CD14-positive monocyte (primary cell): ENCODE measurements at regions not wholly inside any gene's neighbourhood (a gene's known extent, or its start where the extent isn't known, plus 50 kb on each side); places are given as distances from the start of the nearest gene placed in this dataset.
"Not testable (repeated sequence)": the region's sequence is repeated elsewhere in the genome, so short reads cannot be mapped to it uniquely, and the experiment has no call there.

Source experiments
- DNase-seq, 3 donors: peaks; one replicate each; pipeline ENCODE4 v3.0.0-alpha.2; 2011 to 2022
- H2AFZ ChIP-seq: 2 replicates; pipeline ENCODE4 v1.6.0; 2012; ENCODE audit warnings: mild to moderate bottlenecking, low read depth, low read length, inconsistent platforms; ENCODE audit not compliant: insufficient read depth, poor library complexity, severe bottlenecking
- H3K27ac ChIP-seq, 2 donors: 1 replicate in 1 of 2; 2 replicates in 1 of 2; pipeline ENCODE4 v1.5.1; 2012 to 2013; ENCODE audit warnings: low read length in 2 of 2, control low read depth in 1 of 2, inconsistent platforms in 1 of 2, low read depth in 1 of 2, mild to moderate bottlenecking in 1 of 2
- H3K27me3 ChIP-seq, 2 donors: one replicate each; pipeline versions ENCODE4 v1.6.0 to v1.6.1; 2011 to 2013; ENCODE audit warnings: low read length in 2 of 2; ENCODE audit not compliant: control insufficient read depth in 2 of 2, insufficient read depth in 2 of 2
- H3K36me3 ChIP-seq, 2 donors: replicated peaks in 1 of 2; 1 replicate in 1 of 2; 2 replicates in 1 of 2; pipeline versions ENCODE4 v1.5.1 to v1.6.1; 2012 to 2013; ENCODE audit warnings: low read length in 2 of 2, control low read depth in 1 of 2, inconsistent platforms in 1 of 2, mild to moderate bottlenecking in 1 of 2; ENCODE audit not compliant: insufficient read depth in 2 of 2, control insufficient read depth in 1 of 2
- H3K4me1 ChIP-seq, 2 donors: 1 replicate in 1 of 2; 2 replicates in 1 of 2; pipeline versions ENCODE4 v1.5.1 to v1.6.1; 2012 to 2013; ENCODE audit warnings: low read length in 2 of 2, control low read depth in 1 of 2, inconsistent platforms in 1 of 2, mild to moderate bottlenecking in 1 of 2, moderate library complexity in 1 of 2; ENCODE audit not compliant: insufficient read depth in 2 of 2, control insufficient read depth in 1 of 2
- H3K4me2 ChIP-seq: replicated peaks from 2 replicates; pipeline ENCODE3; 2012; ENCODE audit warnings: low read length, moderate library complexity, mild to moderate bottlenecking; ENCODE audit not compliant: poor library complexity, severe bottlenecking; ENCODE audit errors: extremely low read depth
- H3K4me3 ChIP-seq, 3 experiments: fragments of 200-600 bp in 1 of 3; sonication (generic) in 1 of 3; replicated peaks in 1 of 3; 1 replicate in 2 of 3; 2 replicates in 1 of 3; pipeline ENCODE4 v1.5.1; 2011 to 2013; ENCODE audit warnings: low read length in 3 of 3, mild to moderate bottlenecking in 3 of 3, control low read depth in 2 of 3, low read depth in 2 of 3, inconsistent platforms in 1 of 3, moderate library complexity in 1 of 3
- H3K79me2 ChIP-seq: 2 replicates; pipeline ENCODE4 v1.6.0; 2012; ENCODE audit warnings: mild to moderate bottlenecking, control low read depth, inconsistent platforms, low read length, moderate library complexity; ENCODE audit not compliant: insufficient read depth
- H3K9ac ChIP-seq: 2 replicates; pipeline ENCODE4 v1.6.0; 2017; ENCODE audit warnings: low read length, mild to moderate bottlenecking; ENCODE audit not compliant: insufficient read depth, poor library complexity, severe bottlenecking
- H3K9me3 ChIP-seq, 2 donors: replicated peaks in 1 of 2; 1 replicate in 1 of 2; 2 replicates in 1 of 2; pipeline versions ENCODE4 v1.5.1 to v1.6.1; 2012 to 2013; ENCODE audit warnings: low read length in 2 of 2, control low read depth in 1 of 2; ENCODE audit not compliant: control insufficient read depth in 1 of 2, insufficient read depth in 1 of 2
- H4K20me1 ChIP-seq: 2 replicates; pipeline ENCODE4 v1.6.0; 2012; ENCODE audit warnings: mild to moderate bottlenecking, low read length, control low read depth, moderate library complexity; ENCODE audit not compliant: insufficient read depth
- H3K27ac Mint-ChIP-seq, 7 donors: one replicate each; pipeline ENCODE4 v1.8.0; 2020; ENCODE audit warnings: mild to moderate bottlenecking in 7 of 7, mixed read lengths in 7 of 7, moderate library complexity in 6 of 7, inconsistent platforms in 2 of 7
- H3K27me3 Mint-ChIP-seq, 3 donors: one replicate each; pipeline ENCODE4 v1.8.0; 2021 to 2022; ENCODE audit warnings: low read depth in 3 of 3, mild to moderate bottlenecking in 3 of 3, mixed read lengths in 3 of 3, moderate library complexity in 3 of 3, inconsistent platforms in 1 of 3
- H3K36me3 Mint-ChIP-seq, 2 donors: one replicate each; pipeline ENCODE4 v1.8.0; 2020; ENCODE audit warnings: mixed read lengths in 2 of 2, inconsistent platforms in 1 of 2, mild to moderate bottlenecking in 1 of 2
- H3K4me1 Mint-ChIP-seq: one replicate; pipeline ENCODE4 v1.8.0; 2020; ENCODE audit warnings: mild to moderate bottlenecking, mixed read lengths
- H3K4me3 Mint-ChIP-seq, 2 donors: one replicate each; pipeline ENCODE4 v1.8.0; 2020; ENCODE audit warnings: mild to moderate bottlenecking in 2 of 2, mixed read lengths in 2 of 2, moderate library complexity in 1 of 2
- H3K9me3 Mint-ChIP-seq, 7 donors: one replicate each; pipeline ENCODE4 v1.8.0; 2020 to 2022; ENCODE audit warnings: mixed read lengths in 7 of 7, mild to moderate bottlenecking in 6 of 7, moderate library complexity in 6 of 7, inconsistent platforms in 2 of 7
- WGBS: methylation state at CpG from one replicate; pipeline ENCODE4 v1.1.5; 2013; ENCODE audit warnings: missing lambda C conversion rate; ENCODE audit not compliant: insufficient coverage; 5-methylcytosine and 5-hydroxymethylcytosine counted together
- intact Hi-C, 2 donors: fragments of 100-400 bp; cut with micrococcal nuclease; formaldehyde crosslinking; loops; one replicate each; pipeline versions ENCODE4 v1.15.0 to v1.15.1; 2023

DNA sequence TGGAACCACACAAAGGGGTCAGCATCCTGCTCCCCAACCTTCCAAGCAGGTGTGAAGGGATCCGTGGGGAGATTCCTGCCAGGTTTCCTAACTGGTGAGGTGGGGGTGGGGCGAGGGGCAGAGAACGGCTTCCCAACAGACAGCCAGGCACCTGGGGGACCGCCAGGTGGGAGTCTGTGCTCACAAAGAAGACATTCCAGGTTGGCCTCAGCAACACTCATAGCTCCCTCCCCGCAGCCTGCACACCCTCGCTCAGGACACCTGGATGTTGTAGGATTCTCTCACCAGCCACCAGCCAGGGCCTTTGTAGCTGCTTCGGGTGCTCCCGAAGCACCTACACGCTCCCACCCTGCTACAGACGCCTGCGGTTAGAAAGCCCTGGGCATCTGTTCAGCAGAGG lies 184.8 kb upstream of the FAM240B start:
- H3K9me3 Mint-ChIP-seq, H3K4me3 Mint-ChIP-seq, H3K27ac Mint-ChIP-seq, H3K4me2 ChIP-seq, H3K27me3 ChIP-seq, H3K9ac ChIP-seq, H3K36me3 Mint-ChIP-seq, H3K27ac ChIP-seq, H3K36me3 ChIP-seq, H3K27me3 Mint-ChIP-seq, H3K4me1 ChIP-seq, DNase-seq, H4K20me1 ChIP-seq, H3K4me1 Mint-ChIP-seq, H2AFZ ChIP-seq, H3K4me3 ChIP-seq, H3K9me3 ChIP-seq, intact Hi-C loops, H3K79me2 ChIP-seq: not testable (repeated sequence)
- WGBS, result no CpG with 5 or more reads among the region's 11 CpGs

DNA sequence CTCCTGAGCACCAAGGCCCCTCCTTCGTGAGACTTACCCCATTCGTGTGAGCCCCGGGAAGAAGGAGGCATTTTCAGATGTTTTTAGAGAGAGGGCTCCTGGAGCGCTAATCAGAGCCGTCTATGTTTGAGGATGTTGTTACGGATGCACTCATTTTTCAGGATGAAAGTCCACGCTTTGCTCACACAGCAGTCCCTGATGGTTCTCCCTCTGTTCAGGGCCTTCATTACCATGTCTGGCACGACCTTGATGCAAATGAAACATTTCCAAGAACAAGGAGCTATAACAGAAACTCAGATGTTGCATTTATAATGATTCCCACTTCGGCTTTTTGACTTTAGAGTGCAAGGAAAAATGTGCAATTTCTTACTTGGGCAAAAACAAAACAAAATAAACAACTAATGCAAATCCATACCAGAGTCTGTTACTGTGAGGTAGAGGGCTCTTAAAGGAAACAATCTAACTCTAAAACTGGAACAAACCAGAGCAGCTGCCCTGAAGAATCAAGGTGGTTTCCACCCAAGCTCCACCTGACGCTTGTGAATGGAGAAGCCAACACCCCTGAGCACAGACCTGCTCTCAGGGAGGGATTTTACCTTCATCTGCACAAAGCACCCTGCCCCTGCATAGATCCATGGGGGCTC lies 181.7 kb upstream of the FAM240B start:
- H3K4me1 ChIP-seq, H3K27me3 ChIP-seq, H2AFZ ChIP-seq, H3K36me3 Mint-ChIP-seq, H3K9me3 ChIP-seq, H3K27ac Mint-ChIP-seq, DNase-seq, H3K4me2 ChIP-seq, H3K27me3 Mint-ChIP-seq, H4K20me1 ChIP-seq, H3K4me3 ChIP-seq, H3K79me2 ChIP-seq, H3K27ac ChIP-seq, H3K4me1 Mint-ChIP-seq, intact Hi-C loops, H3K4me3 Mint-ChIP-seq, H3K36me3 ChIP-seq, H3K9ac ChIP-seq, H3K9me3 Mint-ChIP-seq: not testable (repeated sequence)
- no CpG with 5 or more reads among the region's 10 CpGs for WGBS

DNA sequence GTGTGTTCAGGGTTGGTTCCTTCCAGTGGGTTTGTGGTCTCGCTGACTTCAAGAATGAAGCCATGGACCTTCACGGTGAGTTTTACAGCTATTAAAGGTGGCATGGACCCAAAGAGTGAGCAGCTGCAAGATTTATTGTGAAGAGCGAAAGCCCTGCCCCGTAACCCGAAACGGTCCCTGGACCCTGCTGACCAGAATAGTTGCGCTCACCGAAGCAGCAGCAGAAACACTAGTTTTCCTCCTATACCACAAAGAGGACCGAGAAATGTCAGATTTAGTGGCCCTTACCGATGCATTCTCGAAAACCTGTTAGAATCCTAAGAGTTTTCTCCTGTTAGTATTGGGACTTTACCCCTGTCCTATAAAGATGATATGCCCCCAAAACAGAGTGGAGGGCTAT lies 176.5 kb upstream of the FAM240B start:
- H3K27ac ChIP-seq, H3K4me3 ChIP-seq, intact Hi-C loops, H3K36me3 ChIP-seq, H3K4me2 ChIP-seq, H3K27me3 ChIP-seq, H3K4me3 Mint-ChIP-seq, H3K36me3 Mint-ChIP-seq, H3K4me1 Mint-ChIP-seq, H3K79me2 ChIP-seq, H3K27me3 Mint-ChIP-seq, H3K9ac ChIP-seq, DNase-seq, H3K4me1 ChIP-seq, H3K27ac Mint-ChIP-seq, H3K9me3 Mint-ChIP-seq, H3K9me3 ChIP-seq, H2AFZ ChIP-seq, H4K20me1 ChIP-seq: not testable (repeated sequence)
- no CpG with 5 or more reads among the region's 11 CpGs for WGBS

DNA sequence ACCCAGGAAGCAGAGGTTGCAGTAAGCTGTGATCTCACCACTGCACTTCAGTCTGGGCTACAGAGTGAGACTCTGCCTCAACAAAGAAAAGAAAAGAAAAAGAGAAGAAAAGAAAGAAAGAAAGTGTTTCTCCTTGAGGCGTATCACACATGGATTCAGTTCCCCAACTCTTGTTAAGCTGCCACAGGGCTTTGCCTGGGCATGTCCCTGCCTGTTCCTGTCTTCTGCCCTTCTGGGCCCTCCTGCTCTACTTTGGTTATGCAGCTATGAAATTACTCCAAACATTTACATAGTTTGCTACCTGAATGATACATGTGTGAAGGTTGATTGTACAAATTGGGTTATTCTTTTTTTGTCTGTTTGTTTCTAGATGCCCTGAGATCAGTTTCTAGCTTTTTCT lies 175.3 kb upstream of the FAM240B start:
- H3K9ac ChIP-seq, H3K27ac ChIP-seq, DNase-seq, H3K27me3 Mint-ChIP-seq, H3K4me3 Mint-ChIP-seq, H3K27ac Mint-ChIP-seq, H3K27me3 ChIP-seq, H2AFZ ChIP-seq, H4K20me1 ChIP-seq, H3K36me3 Mint-ChIP-seq, H3K4me1 Mint-ChIP-seq, H3K4me1 ChIP-seq, intact Hi-C loops, H3K9me3 Mint-ChIP-seq, H3K79me2 ChIP-seq, H3K36me3 ChIP-seq, H3K4me2 ChIP-seq, H3K9me3 ChIP-seq, H3K4me3 ChIP-seq: not testable (repeated sequence)
- WGBS, result no CpG with 5 or more reads among the region's 1 CpG
